IMR-90 (cell line): ENCODE measurements at regions not wholly inside any gene's neighbourhood (a gene's known extent, or its start where the extent isn't known, plus 50 kb on each side); places are given as distances from the start of the nearest gene placed in this dataset.

ENCODE experiments used
- ATAC-seq: fragments of 200-7000 bp; cut with Tn5 transposase; 2 replicates; pipeline ENCODE4 v1.9.1; 2020; ENCODE audit warnings: low read depth, mild to moderate bottlenecking, moderate library complexity
- BruUV-seq: library from RNA; stranded (reverse); fragments of 400-500 nt; replicated peaks from 2 replicates; lab custom pipeline; 2021; lab: Mats Ljungman, UMichigan
- CTCF ChIA-PET: fragments of 300-600 bp; formaldehyde crosslinking; extraction: SDS; loops from one replicate; lab custom pipeline; 2021; ENCODE audit warnings: antibody characterized with exemption; lab: Yijun Ruan, JAX
- POLR2A ChIA-PET: fragments of 300-600 bp; sonication (Branson Sonifier 250); formaldehyde crosslinking; loops from one replicate; lab custom pipeline; 2022; ENCODE audit warnings: antibody characterized with exemption; ENCODE audit not compliant: unreplicated experiment; lab: Charles Lee
- DNase-seq: peaks from one replicate; pipeline ENCODE4 v3.0.0; 2013
- H2AFZ ChIP-seq: replicated peaks from 2 replicates; pipeline ENCODE3; 2013; ENCODE audit warnings: low read length, mild to moderate bottlenecking; ENCODE audit not compliant: poor library complexity
- H2AK5ac ChIP-seq: 2 replicates; pipeline ENCODE4 v1.6.1; 2013; ENCODE audit warnings: low read depth, low read length, inconsistent platforms
- H2AK9ac ChIP-seq: replicated peaks from 2 replicates; pipeline ENCODE3; 2013; ENCODE audit warnings: mild to moderate bottlenecking, low read depth, low read length, moderate library complexity; ENCODE audit not compliant: poor library complexity
- H2BK120ac ChIP-seq: 2 replicates; pipeline ENCODE4 v1.6.1; 2013; ENCODE audit warnings: low read depth, low read length, inconsistent platforms
- H2BK15ac ChIP-seq: 3 replicates; pipeline ENCODE4 v1.6.1; 2013; ENCODE audit warnings: low read depth, low read length, inconsistent platforms
- H2BK20ac ChIP-seq: 2 replicates; pipeline ENCODE4 v1.6.1; 2013; ENCODE audit warnings: low read depth, mild to moderate bottlenecking, inconsistent platforms, low read length, moderate library complexity
- H2BK5ac ChIP-seq: 2 replicates; pipeline ENCODE4 v1.6.1; 2013; ENCODE audit warnings: mild to moderate bottlenecking, low read depth, low read length, inconsistent platforms; ENCODE audit not compliant: poor library complexity, severe bottlenecking
- H3K14ac ChIP-seq: replicated peaks from 2 replicates; pipeline ENCODE4 v1.6.1; 2013; ENCODE audit warnings: low read depth, low read length, inconsistent platforms
- H3K18ac ChIP-seq: 2 replicates; pipeline ENCODE4 v1.6.1; 2013; ENCODE audit warnings: low read depth, low read length, control low read depth
- H3K23ac ChIP-seq: 2 replicates; pipeline ENCODE4 v1.6.1; 2013; ENCODE audit warnings: low read depth, low read length, inconsistent platforms
- H3K27ac ChIP-seq: 2 replicates; pipeline ENCODE4 v1.5.1; 2013; ENCODE audit warnings: mild to moderate bottlenecking, control low read depth, low read length; ENCODE audit not compliant: insufficient read depth
- H3K27me3 ChIP-seq: 2 replicates; pipeline ENCODE4 v1.6.1; 2013; ENCODE audit warnings: low read length; ENCODE audit not compliant: control insufficient read depth, insufficient read depth
- H3K36me3 ChIP-seq: 2 replicates; pipeline ENCODE4 v1.6.1; 2013; ENCODE audit warnings: low read length, mixed read lengths; ENCODE audit not compliant: control insufficient read depth, insufficient read depth
- H3K4ac ChIP-seq: 2 replicates; pipeline ENCODE4 v1.6.1; 2013; ENCODE audit warnings: low read depth, low read length, inconsistent platforms
- H3K4me1 ChIP-seq: 2 replicates; pipeline ENCODE4 v1.6.1; 2013; ENCODE audit warnings: low read length, mixed read lengths; ENCODE audit not compliant: control insufficient read depth, insufficient read depth
- H3K4me2 ChIP-seq: 2 replicates; pipeline ENCODE4 v1.6.1; 2013; ENCODE audit warnings: low read depth, mild to moderate bottlenecking, control low read depth, low read length, moderate library complexity
- H3K4me3 ChIP-seq: 2 replicates; pipeline ENCODE4 v1.5.1; 2013; ENCODE audit warnings: low read depth, mild to moderate bottlenecking, control low read depth, low read length, moderate library complexity; ENCODE audit not compliant: insufficient read depth
- H3K56ac ChIP-seq: 2 replicates; pipeline ENCODE4 v1.6.1; 2013; ENCODE audit warnings: low read length, inconsistent platforms; ENCODE audit not compliant: insufficient read depth; ENCODE audit errors: extremely low read depth
- H3K79me1 ChIP-seq, 2 experiments: 2 replicates each; pipeline ENCODE4 v1.6.1; 2013; ENCODE audit warnings: low read length in 2 of 2, inconsistent platforms in 1 of 2, low read depth in 1 of 2
- H3K9ac ChIP-seq: 2 replicates; pipeline ENCODE4 v1.6.1; 2013; ENCODE audit warnings: low read depth, low read length, control low read depth
- H3K9me1 ChIP-seq: 2 replicates; pipeline ENCODE4 v1.6.1; 2013; ENCODE audit warnings: low read length, inconsistent platforms; ENCODE audit not compliant: insufficient read depth
- H3K9me3 ChIP-seq: 2 replicates; pipeline ENCODE4 v1.6.1; 2013; ENCODE audit warnings: low read length; ENCODE audit not compliant: control insufficient read depth, insufficient read depth
- H4K20me1 ChIP-seq: 2 replicates; pipeline ENCODE4 v1.6.1; 2013; ENCODE audit warnings: low read length, inconsistent platforms; ENCODE audit not compliant: insufficient read depth
- H4K5ac ChIP-seq: 2 replicates; pipeline ENCODE4 v1.6.1; 2013; ENCODE audit warnings: mild to moderate bottlenecking, low read depth, low read length, control low read depth
- H4K8ac ChIP-seq, 2 experiments: 2 replicates each; pipeline ENCODE4 v1.6.1; 2013; ENCODE audit warnings: low read depth in 2 of 2, low read length in 2 of 2, control low read depth in 1 of 2, inconsistent platforms in 1 of 2
- H4K91ac ChIP-seq: 2 replicates; pipeline ENCODE4 v1.6.1; 2013; ENCODE audit warnings: low read depth, low read length, inconsistent platforms; ENCODE audit not compliant: insufficient read depth
- BHLHE40 ChIP-seq: fragments of 150-350 bp; IDR thresholded peaks from 2 replicates; pipeline ENCODE4 v1.6.1; 2016; ENCODE audit warnings: mild to moderate bottlenecking, low read depth, low read length
- FOS ChIP-seq: fragments of 150-350 bp; IDR thresholded peaks from 2 replicates; pipeline ENCODE4 v1.6.1; 2016; ENCODE audit warnings: low read depth, low read length
- MAZ ChIP-seq: IDR thresholded peaks from 2 replicates; pipeline ENCODE4 v1.6.1; 2012; ENCODE audit warnings: low read depth, mild to moderate bottlenecking, low read length, improper control_type of control experiment, moderate library complexity, borderline replicate concordance
- POLR2A ChIP-seq: IDR thresholded peaks from 2 replicates; pipeline ENCODE4 v1.6.1; 2012; ENCODE audit warnings: mild to moderate bottlenecking, low read depth, low read length
- RAD21 ChIP-seq: IDR thresholded peaks from 2 replicates; pipeline ENCODE4 v1.6.1; 2012; ENCODE audit warnings: low read length, improper control_type of control experiment
- SMC3 ChIP-seq: fragments of 150-350 bp; IDR thresholded peaks from 2 replicates; pipeline ENCODE4 v1.6.1; 2016; ENCODE audit warnings: low read depth, mild to moderate bottlenecking, antibody characterized with exemption, low read length, moderate library complexity
- dilution Hi-C: fragments of 300-500 bp; cut with HindIII; formaldehyde crosslinking; loops from one replicate; pipeline ENCODE4 v1.14.3; 2018; ENCODE audit warnings: low sequenced_read_pairs; ENCODE audit not compliant: unreplicated experiment
- in situ Hi-C: fragments of 300-500 bp; cut with MboI; formaldehyde crosslinking; loops from 3 replicates; pipeline ENCODE4 v1.14.3; 2019; ENCODE audit warnings: low sequenced_read_pairs, inconsistent platforms, mixed read lengths
- intact Hi-C: fragments of 100-400 bp; cut with micrococcal nuclease; formaldehyde crosslinking; loops from 2 replicates; pipeline ENCODE4 v1.10.0; 2022

- H2BK5ac ChIP-seq = peak overlapping the region; percentile 32
- intact Hi-C loops = loop anchor here (2.0 kb wide), 1 partner anchor 157 kb away; no protein-coding TSS in a partner anchor
These were observed 72.1 kb downstream of the COPS8 start for GRCh38 chr2:237157780-237158102.

More at GRCh38 chr2:237157780-237158102, 72.1 kb downstream of the COPS8 start:
- Histone ChIP-seq H3K18ac (peak overlapping the region; percentile 69), H2AK9ac (no peak overlapping the region), H3K9ac (peak overlapping the region; percentile 54), H4K5ac (peak overlapping the region; percentile 68), H3K4me2 (no peak overlapping the region), H4K8ac (peak overlapping the region; percentile 71 to 99; a peak in 3 of 4 replicates), H3K9me3 (no peaks in the 10 kb centered on the region), H3K27ac (peak overlapping the region; percentile 63), H4K20me1 (no peaks in the 10 kb centered on the region), H2AFZ (no peak overlapping the region), H3K23ac (peak overlapping the region; percentile 3; the same call in 1 of the 2 replicates), H3K4ac (peak overlapping the region; percentile 90), H3K56ac (no peak overlapping the region), H3K36me3 (no peaks in the 10 kb centered on the region), H3K4me1 (peaks cover 28% of the 10 kb centered on the region), H3K9me1 (peaks cover 16% of the 10 kb centered on the region), H4K91ac (peak overlapping the region; percentile 82), H2AK5ac (peak overlapping the region; percentile 94), H3K4me3 (no peak overlapping the region), H3K14ac (peak overlapping the region; percentile 67), H2BK15ac (peak overlapping the region; percentile 90; the same call in 2 of the 3 replicates), H3K27me3 (no peaks in the 10 kb centered on the region), H2BK20ac (peak overlapping the region; percentile 55; the same call in 1 of the 2 replicates), H3K79me1 (peaks cover 5 to 46% of the 10 kb centered on the region in 2 experiments; a peak in 3 of 4 replicates), H2BK120ac (peak overlapping the region; percentile 99)
- in situ Hi-C loops (loop anchor here (10.0 kb wide), 1 partner anchor 317 kb away; no protein-coding TSS in a partner anchor), dilution Hi-C loops (no loop called here)
- 0 out of 2 replicates have a peak, but pooled peaks have one; percentile 23 for TF ChIP-seq POLR2A
- TF ChIP-seq SMC3 = no peak
- TF ChIP-seq BHLHE40 = no peak
- no peak for TF ChIP-seq MAZ
- TF ChIP-seq RAD21 = no peak
- no peak for TF ChIP-seq FOS
- ATAC-seq = peak; percentile 18; the same call in 1 of the 2 replicates
- ChIA-PET POLR2A (interaction anchor here (0.5 kb wide), 1 partner anchor 67 kb away, joined by 3 read pairs; no protein-coding TSS in a partner anchor), CTCF (no interaction called here)
- no TSS peak for BruUV-seq
- DNase-seq = peak; percentile 74
